ENCODE measurements at regions not wholly inside any gene's neighbourhood (a gene's known extent, or its start where the extent isn't known, plus 50 kb on each side); places are given as distances from the start of the nearest gene placed in this dataset.

DNA sequence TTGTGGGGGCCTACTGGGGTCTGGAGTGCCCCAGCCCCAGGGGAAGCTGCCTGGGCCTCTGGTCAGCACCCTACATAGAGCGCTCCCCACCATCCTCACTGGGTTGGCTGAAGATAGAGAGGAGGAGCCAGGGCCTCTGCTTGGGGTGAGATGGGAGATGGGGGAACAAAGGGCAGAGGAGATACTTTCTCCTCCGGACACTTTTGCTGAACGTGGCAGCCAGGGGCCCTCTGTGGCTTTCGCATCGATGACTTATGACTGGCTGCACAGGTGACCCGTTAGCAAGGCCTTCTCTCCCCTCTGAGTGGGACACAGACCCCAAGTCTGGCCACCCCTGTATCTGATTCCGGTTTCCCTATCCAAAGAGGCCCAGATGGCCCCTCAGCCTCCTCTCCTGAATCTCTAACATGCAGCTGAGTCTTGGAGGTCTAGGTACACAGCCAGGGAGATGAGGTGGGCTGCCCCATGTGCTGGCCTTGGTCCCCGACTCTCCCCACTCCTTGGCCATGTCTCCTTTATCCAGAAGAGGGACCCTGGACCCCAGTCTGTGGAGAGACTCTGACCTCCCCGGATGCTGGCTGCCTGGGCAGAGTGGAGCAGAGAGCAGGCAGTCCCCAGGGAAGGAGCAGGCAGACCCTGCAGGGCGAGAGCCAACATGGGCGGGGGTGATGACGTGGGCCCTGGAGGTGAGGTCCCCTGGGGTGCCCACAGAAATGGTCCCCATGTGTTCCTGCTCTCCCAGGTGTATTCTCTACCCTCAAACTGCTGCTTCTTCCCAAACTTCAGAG is 59.3 kb upstream of the NECTIN1 start:
- no CpG with 5 or more reads among the region's 12 CpGs for WGBS (ENCODE audit: extremely low coverage, insufficient read length, low lambda C conversion rate)
- no peak overlapping the region; the same call in 1 of the 2 replicates for H3K14ac ChIP-seq (ENCODE audit: insufficient read depth, low read length)
- H4K5ac ChIP-seq (ENCODE audit: insufficient read length, low read depth, low read length), result no peak overlapping the region
- H3K79me1 ChIP-seq (ENCODE audit: insufficient read depth, low read depth, low read length, poor library complexity, severe bottlenecking), result no peaks in the 10 kb centered on the region
- H3K27ac ChIP-seq (ENCODE audit: insufficient read length, low read depth, low read length), result no peak overlapping the region
- H3K9ac ChIP-seq (ENCODE audit: extremely low read depth, insufficient read length, low read length), result no peak overlapping the region
- H3K4ac ChIP-seq (ENCODE audit: low read depth, low read length), result no peak overlapping the region
- Mint-ChIP-seq H3K36me3 (ENCODE audit: insufficient read depth in 1 of 3, low read depth in 3 of 3) (no peaks in the 10 kb centered on the region), H3K27me3 (ENCODE audit: low read depth) (peaks cover 46% of the 10 kb centered on the region), H3K27ac (no peak overlapping the region; a peak in 1 of 7 replicates), H3K9me3 (no peaks in the 10 kb centered on the region), H3K4me3 (no peak overlapping the region), H3K4me1 (peaks cover 30 to 35% of the 10 kb centered on the region in 2 experiments)
- no peak overlapping the region for H2BK15ac ChIP-seq (ENCODE audit: low read depth, low read length)
- no peaks in the 10 kb centered on the region; the same call in 1 of the 2 replicates for H3K4me1 ChIP-seq (ENCODE audit: insufficient read depth, low read length)
- TF ChIP-seq CTCF (conservative IDR thresholded peaks at IDR 0.05), result no peak; the same call in 2 of the 3 replicates
- no peak overlapping the region for H2BK5ac ChIP-seq (ENCODE audit: insufficient read length, low read length)
- H2BK20ac ChIP-seq (ENCODE audit: low read depth, low read length, poor library complexity, severe bottlenecking), result no peak overlapping the region
- H3K9me3 ChIP-seq (ENCODE audit: control insufficient read depth, low read depth, low read length), result no peaks in the 10 kb centered on the region
- no peaks in the 10 kb centered on the region for H3K27me3 ChIP-seq (ENCODE audit: insufficient read depth, low read length)
- H3K4me2 ChIP-seq (ENCODE audit: insufficient read depth, insufficient read length, low read length), result no peak overlapping the region
- DNase-seq, result no peak
- H3K23ac ChIP-seq (ENCODE audit: insufficient read length, low read depth, low read length), result no peak overlapping the region
- no peaks in the 10 kb centered on the region for H4K20me1 ChIP-seq (ENCODE audit: control insufficient read depth, insufficient read depth, insufficient read length)
- H2AK5ac ChIP-seq (ENCODE audit: insufficient read length, low read length), result no peak overlapping the region
- H2BK12ac ChIP-seq (ENCODE audit: insufficient read length, low read depth, low read length), result no peak overlapping the region
- no peaks in the 10 kb centered on the region for H3K23me2 ChIP-seq (ENCODE audit: insufficient read length, low read depth, low read length, poor library complexity, severe bottlenecking)
- no peaks in the 10 kb centered on the region for H3K79me2 ChIP-seq (ENCODE audit: insufficient read depth, low read length)
- no peak overlapping the region for H3T11ph ChIP-seq (ENCODE audit: low read length)
- H2AFZ ChIP-seq (ENCODE audit: low read length), result no peak overlapping the region
- H3K56ac ChIP-seq (ENCODE audit: insufficient read length, low read depth, low read length), result no peak overlapping the region
- no peak overlapping the region for H3K18ac ChIP-seq (ENCODE audit: insufficient read length, low read depth, low read length)
- no peak overlapping the region for H2BK120ac ChIP-seq (ENCODE audit: low read depth, low read length, poor library complexity, severe bottlenecking)
- no peak overlapping the region for H4K91ac ChIP-seq (ENCODE audit: insufficient read length, low read depth, low read length)
- H4K8ac ChIP-seq (replicated peaks; ENCODE audit: insufficient read length, low read depth, low read length), result no peak overlapping the region
